SJSA1 (cell line): ENCODE measurements at regions not wholly inside any gene's neighbourhood (a gene's known extent, or its start where the extent isn't known, plus 50 kb on each side); places are given as distances from the start of the nearest gene placed in this dataset.

Source experiments
- DNase-seq, 2 experiments: peaks; one replicate each; pipeline ENCODE4 v3.0.0-alpha.2; 2015 to 2020; ENCODE audit warnings: low spot score in 2 of 2, low read depth in 1 of 2
- H3K27ac ChIP-seq: fragments of 250-450 bp; sonication (Bioruptor Pico); 2 replicates; pipeline ENCODE4 v1.5.1; 2020; ENCODE audit warnings: mild to moderate bottlenecking, moderate library complexity
- H3K27me3 ChIP-seq: fragments of 250-450 bp; sonication (Bioruptor Pico); replicated peaks from 2 replicates; pipeline ENCODE4 v1.5.1; 2020; ENCODE audit warnings: mild to moderate bottlenecking, moderate library complexity
- H3K36me3 ChIP-seq: fragments of 250-450 bp; sonication (Bioruptor Pico); 2 replicates; pipeline ENCODE4 v1.5.1; 2020; ENCODE audit warnings: mild to moderate bottlenecking
- H3K4me1 ChIP-seq: fragments of 250-450 bp; sonication (Bioruptor Pico); replicated peaks from 2 replicates; pipeline ENCODE4 v1.6.1; 2021; ENCODE audit warnings: mild to moderate bottlenecking
- H3K4me3 ChIP-seq: fragments of 250-450 bp; sonication (Bioruptor Pico); 2 replicates; pipeline ENCODE4 v1.5.1; 2020; ENCODE audit warnings: mild to moderate bottlenecking
- H3K9me3 ChIP-seq: fragments of 250-450 bp; sonication (Bioruptor Pico); replicated peaks from 2 replicates; pipeline ENCODE4 v1.5.1; 2020; ENCODE audit warnings: mild to moderate bottlenecking

- no peak for DNase-seq
- H3K36me3 ChIP-seq = no peaks in the 10 kb centered on the region
- H3K9me3 ChIP-seq = no peaks in the 10 kb centered on the region
- H3K4me3 ChIP-seq = no peak overlapping the region
- no peak overlapping the region for H3K27ac ChIP-seq
- H3K4me1 ChIP-seq = 0 out of 2 replicates have a peak, but pooled peaks cover 4% of the 10 kb centered on the region
- H3K27me3 ChIP-seq = 0 out of 2 replicates have a peak, but pooled peaks cover 6% of the 10 kb centered on the region
These were observed 54.9 kb upstream of the MAML3 start for GRCh38 chr4:140208921-140209320.
